Stimulated activated CD8-positive, alpha-beta memory T cell treated with anti-CD3 and anti-CD28 coated beads, Interleukin-4, amount 100 ng/mL, for 24 hours (primary cell): ENCODE measurements at regions not wholly inside any gene's neighbourhood (a gene's known extent, or its start where the extent isn't known, plus 50 kb on each side); places are given as distances from the start of the nearest gene placed in this dataset.
"Not testable (repeated sequence)": the region's sequence is repeated elsewhere in the genome, so short reads cannot be mapped to it uniquely, and the experiment has no call there.

Source experiments
- DNase-seq: peaks from one replicate; pipeline ENCODE4 v3.0.0-alpha.2; 2020; ENCODE audit warnings: low read depth

DNA sequence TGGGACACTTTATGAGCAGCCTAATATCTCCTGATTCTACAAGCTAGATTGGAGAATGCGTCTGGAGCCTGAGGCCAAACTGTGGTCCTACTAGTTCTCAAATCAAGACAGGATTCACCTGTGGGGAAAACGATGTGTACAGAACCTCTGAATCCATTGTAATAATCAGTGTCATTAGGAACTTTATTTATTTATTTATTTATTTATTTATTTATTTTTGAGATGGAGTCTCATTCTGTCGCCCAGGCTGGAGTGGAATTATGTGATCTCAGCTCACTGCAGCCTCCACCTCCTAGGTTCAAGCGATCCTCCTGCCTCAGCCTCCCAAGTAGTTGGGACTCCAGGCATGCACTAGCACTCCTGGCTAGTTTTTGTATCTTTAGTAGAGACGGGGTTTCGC lies 52.6 kb upstream of the KIF26B start:
- not testable (repeated sequence) for DNase-seq

- DNase-seq, result no peak
These were observed 55.4 kb upstream of the KIF26B start for GRCh38 chr1:245099401-245099800.

- DNase-seq, result no peak
These were observed 55.9 kb upstream of the KIF26B start for GRCh38 chr1:245098924-245099323.

DNA sequence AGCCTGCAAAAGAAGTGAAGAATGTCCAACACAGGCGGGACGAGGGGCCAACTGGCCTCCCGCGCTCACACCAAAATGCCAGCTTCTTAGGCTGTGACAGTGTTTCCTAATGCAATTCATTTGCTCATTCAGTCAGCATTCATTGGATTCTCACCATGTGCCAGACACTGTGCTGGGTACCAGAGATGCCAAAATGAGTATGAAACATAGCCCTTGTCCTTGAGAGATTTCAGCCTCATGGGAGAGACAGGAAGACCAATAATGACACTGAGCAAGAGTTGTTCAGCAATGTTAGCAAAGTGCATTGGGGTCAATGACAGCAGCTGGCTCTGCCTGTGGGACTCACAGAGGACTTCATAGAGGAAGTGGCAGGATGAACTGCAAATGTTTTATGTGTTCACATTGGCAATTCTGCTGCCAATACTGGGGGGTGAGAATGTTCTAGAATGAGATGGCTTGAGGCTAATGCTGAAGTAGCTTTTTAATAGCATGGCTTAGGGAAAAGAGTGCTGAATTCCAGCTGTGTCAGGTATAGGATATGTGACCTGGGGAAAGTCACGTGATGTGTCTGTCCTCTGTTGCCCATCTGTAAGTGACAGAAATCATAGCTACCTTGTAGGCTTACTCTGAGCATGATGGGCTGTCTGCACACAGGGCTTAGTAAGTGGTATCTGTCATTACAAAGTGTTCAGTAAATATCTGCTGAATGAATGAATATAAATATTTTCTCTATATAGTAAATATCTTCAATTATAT lies 58.3 kb upstream of the KIF26B start:
- no peak for DNase-seq

DNA sequence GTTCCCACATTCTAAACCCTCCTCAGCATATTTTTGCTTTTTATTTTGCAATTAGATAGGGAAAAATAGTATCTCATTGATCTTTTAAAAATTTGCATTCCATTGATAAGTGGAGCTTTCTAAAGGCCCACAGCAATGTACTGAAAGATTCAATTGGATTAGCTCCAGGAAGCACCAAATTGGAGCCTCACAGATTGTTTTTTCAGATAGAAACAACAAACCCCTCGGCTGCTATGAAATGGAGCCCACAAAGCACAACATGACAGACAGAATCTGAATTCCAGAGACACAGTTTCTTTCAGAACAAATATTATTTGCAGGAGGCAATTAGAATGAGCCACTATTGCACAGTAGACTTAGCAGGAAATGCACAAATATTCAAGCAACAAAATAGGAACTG lies 58.9 kb upstream of the KIF26B start:
- DNase-seq, result no peak

DNA sequence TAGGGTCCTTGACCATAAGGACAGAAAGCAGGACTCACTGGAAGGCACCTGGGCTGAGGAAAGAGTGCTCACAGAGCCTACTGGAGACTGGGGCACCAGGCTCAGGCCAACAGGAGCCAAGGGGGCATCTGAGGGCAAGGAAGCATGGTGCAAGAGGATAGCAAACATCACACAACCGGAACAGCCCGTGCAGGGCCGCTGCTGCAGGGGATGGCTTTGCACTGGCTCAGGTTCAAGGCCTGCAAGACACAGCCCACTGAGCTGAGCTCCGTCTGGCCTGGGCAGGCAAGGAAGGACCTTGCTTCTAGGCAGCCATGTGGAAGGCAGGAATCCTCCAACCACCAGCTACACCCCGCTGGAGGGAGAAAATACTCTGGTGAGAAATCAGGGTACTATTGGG lies 59.8 kb upstream of the KIF26B start:
- DNase-seq, result no peak

DNA sequence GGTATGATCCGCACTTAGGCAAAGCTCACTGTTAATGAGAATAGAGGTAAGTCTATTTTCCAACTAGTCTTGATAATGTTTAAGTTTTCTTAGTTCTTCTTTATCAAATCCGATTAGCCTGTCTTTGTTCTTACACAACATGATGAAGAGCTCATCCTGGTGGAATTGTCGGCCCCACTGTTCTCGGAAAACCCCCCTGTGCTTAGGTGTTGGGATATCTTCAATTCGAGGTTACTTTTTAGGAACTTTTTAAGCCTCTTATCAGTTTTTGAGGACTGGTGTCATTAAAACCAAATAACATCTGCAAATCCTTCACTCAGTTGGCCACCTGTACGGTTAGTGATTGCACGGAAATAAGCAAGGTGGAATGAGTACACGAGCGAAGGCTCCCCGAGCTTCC lies 60.7 kb upstream of the KIF26B start:
- no peak for DNase-seq

DNA sequence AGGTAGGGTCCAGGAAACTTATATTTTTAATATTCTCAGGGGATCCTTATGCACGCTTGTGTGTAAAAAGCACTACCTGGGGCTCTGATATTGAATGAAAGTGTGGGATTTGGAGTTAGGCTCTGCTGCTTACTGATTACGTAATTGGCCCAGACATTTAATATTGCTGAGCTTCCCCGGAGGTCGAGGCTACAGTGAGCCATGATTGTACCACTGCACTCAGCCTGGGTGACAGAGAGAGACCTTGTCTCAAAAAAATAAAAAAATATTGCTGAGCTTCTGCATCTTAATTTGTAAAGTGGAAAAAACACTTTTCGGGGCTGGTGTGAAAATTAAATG lies 62.2 kb upstream of the KIF26B start:
- DNase-seq, result no peak

GRCh38 chr1:245091818-245092637 lies 62.8 kb upstream of the KIF26B start:
- no peak for DNase-seq

- DNase-seq, result no peak
These were observed 63.6 kb upstream of the KIF26B start for GRCh38 chr1:245091171-245091621.

GRCh38 chr1:245090491-245091090 lies 64.2 kb upstream of the KIF26B start:
- no peak for DNase-seq

DNA sequence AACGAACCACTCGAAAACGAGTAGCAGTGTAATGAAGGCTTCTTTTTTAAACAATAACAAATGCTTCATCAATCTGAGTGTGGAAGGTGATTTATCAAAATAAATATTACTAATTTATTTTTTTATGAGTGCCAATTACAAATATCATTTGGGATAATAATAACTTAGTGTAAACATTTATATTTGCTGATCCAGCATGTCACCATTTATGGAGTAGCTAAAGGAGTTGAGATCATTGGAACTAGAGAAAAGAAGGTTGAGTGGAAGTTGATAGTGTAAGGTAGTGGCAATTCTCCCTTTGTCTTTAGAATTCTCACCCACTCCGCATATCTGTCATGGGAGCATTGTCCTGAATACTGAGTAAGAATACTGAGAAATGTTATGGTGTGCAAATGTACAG lies 67.1 kb upstream of the KIF26B start:
- DNase-seq, result no peak

GRCh38 chr1:245086389-245086969 lies 68.3 kb upstream of the KIF26B start:
- DNase-seq, result no peak

GRCh38 chr1:245085508-245086095 lies 69.2 kb upstream of the KIF26B start:
- DNase-seq, result no peak

GRCh38 chr1:245084551-245084950 lies 70.2 kb upstream of the KIF26B start:
- no peak for DNase-seq

- no peak for DNase-seq
These were observed 75.7 kb upstream of the KIF26B start for GRCh38 chr1:245079021-245079609.

GRCh38 chr1:245074898-245075297 lies 79.9 kb upstream of the KIF26B start:
- no peak for DNase-seq

DNA sequence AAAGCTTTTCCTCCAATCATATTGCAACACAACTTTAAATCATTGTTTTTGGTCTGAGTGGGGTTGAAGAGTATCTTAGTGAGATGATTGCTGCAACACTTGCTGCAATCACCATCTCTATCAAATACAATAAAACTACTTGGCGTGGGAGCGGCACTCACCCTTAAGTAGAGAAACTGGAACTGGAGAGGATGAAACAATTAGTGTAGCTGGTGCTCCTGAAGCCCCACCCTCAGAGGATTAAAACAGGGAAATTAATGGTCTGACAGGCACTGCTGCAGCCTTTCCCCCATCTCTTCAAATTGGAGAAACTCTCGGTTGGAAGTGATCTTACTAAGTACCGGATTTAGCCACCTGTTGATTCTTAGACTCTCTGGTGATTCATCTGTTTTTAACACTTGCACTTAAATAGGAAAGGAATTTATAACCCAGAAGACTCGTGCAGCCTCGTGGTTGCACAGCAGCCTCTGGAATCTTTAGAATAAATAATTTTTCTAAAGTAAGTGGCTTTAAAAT lies 80.5 kb upstream of the KIF26B start:
- DNase-seq, result no peak

GRCh38 chr1:245070836-245071615 lies 83.8 kb upstream of the KIF26B start:
- no peak for DNase-seq

- DNase-seq, result no peak
These were observed 87.5 kb upstream of the KIF26B start for GRCh38 chr1:245067257-245067656.

DNA sequence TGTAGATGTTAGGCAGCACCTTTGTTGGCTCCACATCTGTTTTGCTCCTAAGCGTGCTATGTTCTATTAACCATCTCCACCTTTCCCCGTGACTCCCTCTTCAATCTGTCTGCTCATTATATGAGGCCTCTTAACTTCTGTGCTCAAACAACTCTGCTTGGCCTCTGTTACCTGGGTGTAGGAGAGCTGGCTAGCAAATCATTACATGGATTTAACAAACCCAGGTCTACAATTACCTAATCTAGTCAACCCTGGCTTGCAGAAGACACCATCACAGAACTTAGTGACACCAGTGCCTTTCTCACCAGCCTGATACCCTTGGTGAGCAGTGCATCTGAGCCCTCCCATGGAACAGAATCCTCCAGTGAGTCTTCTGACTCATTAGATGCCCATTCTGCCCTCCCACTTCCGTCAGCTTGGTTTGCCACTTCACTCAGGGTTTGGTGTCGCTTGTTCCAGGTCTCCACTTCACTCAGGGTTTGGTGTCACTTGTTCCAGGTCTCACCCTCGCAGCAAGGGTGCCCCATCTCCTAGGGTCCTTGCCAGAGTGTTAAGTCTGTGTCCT lies 92.0 kb upstream of the KIF26B start:
- no peak for DNase-seq
